GM18870 (cell line): ENCODE measurements at regions not wholly inside any gene's neighbourhood (a gene's known extent, or its start where the extent isn't known, plus 50 kb on each side); places are given as distances from the start of the nearest gene placed in this dataset.

Experiments used
- ATAC-seq: cut with Tn5 transposase; IDR thresholded peaks from one replicate; pipeline ENCODE4 v1.9.1; 2021; ENCODE audit warnings: moderate library complexity; ENCODE audit not compliant: unreplicated experiment

- ATAC-seq: no peak
Observed at GRCh38 chrX:8870411-8870810, 69.2 kb upstream of the FAM9A start.

DNA sequence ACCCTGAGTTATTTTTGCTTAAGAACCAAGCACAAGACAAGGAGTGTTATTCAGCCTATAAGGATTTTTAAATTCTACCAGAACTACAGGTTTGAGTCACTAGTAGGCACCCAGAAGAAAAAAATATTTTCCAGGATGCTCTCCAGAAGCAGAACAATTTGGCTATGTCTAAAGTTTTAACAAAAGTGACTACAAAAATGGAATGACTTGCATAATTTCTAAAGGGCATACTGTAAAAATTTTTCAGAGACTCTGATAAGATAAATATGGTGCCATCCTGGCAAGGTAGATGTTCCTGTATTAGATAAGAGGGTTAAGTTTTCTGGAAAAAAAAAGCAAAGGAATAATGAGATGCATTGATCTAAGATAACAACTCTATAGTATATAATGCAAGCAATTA, 68.6 kb upstream of the FAM9A start:
- no peak for ATAC-seq

DNA sequence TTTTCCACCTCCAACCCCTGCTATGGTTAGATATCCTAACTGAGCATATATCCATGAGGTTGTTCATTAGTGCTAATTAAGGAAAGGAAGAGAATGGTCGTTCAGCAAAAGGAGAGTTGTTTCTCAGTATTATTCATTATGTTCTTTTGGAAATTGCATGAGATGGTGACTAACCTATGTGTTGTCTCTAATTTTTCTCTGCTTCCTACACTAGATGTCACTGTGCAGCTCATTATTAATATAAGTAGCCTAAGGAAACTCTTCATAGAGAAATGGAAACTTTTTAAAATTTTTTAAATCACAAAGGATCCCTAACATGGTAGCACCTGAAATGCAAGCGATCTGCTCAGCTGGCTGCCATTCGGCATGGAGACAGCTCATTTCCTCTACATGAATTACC, 67.7 kb upstream of the FAM9A start:
- no peak for ATAC-seq

GRCh38 chrX:8868070-8868773, 67.0 kb upstream of the FAM9A start:
- ATAC-seq: no peak

- no peak for ATAC-seq
Observed at GRCh38 chrX:8867406-8867805, 66.2 kb upstream of the FAM9A start.

DNA sequence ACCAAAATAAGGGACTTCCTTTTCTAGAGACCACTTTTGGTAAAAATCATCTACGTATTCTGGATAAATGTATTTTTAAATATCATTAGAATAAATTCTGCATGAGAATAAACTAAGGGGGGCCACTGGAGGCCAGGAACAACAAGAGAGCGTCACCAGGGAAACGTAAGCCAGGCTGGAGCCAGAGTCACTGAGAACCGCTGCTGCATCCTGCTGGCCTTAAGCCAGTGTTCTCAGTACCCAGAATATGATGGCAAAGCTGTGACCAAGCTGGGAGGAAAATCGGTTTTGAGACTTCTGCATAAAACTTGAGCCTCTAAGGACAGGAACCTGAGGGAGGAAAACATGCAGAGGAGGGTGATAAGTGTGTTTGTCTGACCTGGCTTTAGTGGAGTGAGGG, 63.0 kb upstream of the FAM9A start:
- no peak for ATAC-seq

- no peak for ATAC-seq
Observed at GRCh38 chrX:8861908-8862307, 60.7 kb upstream of the FAM9A start.

GRCh38 chrX:8851231-8851886, 50.2 kb upstream of the FAM9A start:
- no peak for ATAC-seq
